ENCODE measurements at regions not wholly inside any gene's neighbourhood (a gene's known extent, or its start where the extent isn't known, plus 50 kb on each side); places are given as distances from the start of the nearest gene placed in this dataset.

DNA sequence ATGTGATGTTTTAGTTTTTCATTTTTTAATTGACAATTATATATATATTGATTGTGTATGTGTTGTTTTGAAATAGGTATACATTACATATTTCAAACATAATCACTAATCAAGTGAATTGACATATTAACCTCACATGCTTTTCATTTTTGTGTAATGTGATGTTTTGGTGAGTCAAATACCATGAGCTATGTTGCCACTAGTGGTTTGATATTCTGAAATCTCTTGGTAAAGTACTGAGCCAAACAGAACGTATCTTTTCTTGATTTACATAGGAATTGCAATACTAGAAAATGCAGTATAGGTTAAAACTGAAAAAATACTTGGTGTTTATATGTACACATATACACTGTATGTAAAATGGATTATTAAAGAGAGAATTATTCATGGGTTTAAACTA lies 65.2 kb upstream of the SIAH1 start:
- no peak for DNase-seq
- Mint-ChIP-seq H3K27me3 (ENCODE audit: insufficient read depth, unreplicated experiment) (peaks cover 3% of the 10 kb centered on the region), H3K36me3 (ENCODE audit: insufficient read depth, unreplicated experiment) (no peaks in the 10 kb centered on the region), H3K9me3 (ENCODE audit: unreplicated experiment) (no peaks in the 10 kb centered on the region), H3K4me1 (ENCODE audit: low read depth, unreplicated experiment) (no peaks in the 10 kb centered on the region), H3K4me3 (ENCODE audit: unreplicated experiment) (no peak overlapping the region), H3K27ac (ENCODE audit: unreplicated experiment) (no peak overlapping the region)
- intact Hi-C loops (cut with micrococcal nuclease; ENCODE audit: unreplicated experiment): no loop called here
- no peaks in the 10 kb centered on the region for H3K36me3 ChIP-seq (ENCODE audit: control insufficient read depth, insufficient read depth, low read length)
- no peaks in the 10 kb centered on the region; the same call in 1 of the 2 replicates for H3K27me3 ChIP-seq (replicated peaks; ENCODE audit: control insufficient read depth, insufficient read depth, low read length)
- no TSS peak for BruUV-seq (replicated peaks)
- TF ChIP-seq, protein P1, sequence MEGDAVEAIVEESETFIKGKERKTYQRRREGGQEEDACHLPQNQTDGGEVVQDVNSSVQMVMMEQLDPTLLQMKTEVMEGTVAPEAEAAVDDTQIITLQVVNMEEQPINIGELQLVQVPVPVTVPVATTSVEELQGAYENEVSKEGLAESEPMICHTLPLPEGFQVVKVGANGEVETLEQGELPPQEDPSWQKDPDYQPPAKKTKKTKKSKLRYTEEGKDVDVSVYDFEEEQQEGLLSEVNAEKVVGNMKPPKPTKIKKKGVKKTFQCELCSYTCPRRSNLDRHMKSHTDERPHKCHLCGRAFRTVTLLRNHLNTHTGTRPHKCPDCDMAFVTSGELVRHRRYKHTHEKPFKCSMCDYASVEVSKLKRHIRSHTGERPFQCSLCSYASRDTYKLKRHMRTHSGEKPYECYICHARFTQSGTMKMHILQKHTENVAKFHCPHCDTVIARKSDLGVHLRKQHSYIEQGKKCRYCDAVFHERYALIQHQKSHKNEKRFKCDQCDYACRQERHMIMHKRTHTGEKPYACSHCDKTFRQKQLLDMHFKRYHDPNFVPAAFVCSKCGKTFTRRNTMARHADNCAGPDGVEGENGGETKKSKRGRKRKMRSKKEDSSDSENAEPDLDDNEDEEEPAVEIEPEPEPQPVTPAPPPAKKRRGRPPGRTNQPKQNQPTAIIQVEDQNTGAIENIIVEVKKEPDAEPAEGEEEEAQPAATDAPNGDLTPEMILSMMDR (IDR thresholded peaks at IDR 0.05; ENCODE audit: insufficient read depth in 1 of 2, low read depth in 1 of 2, low read length in 1 of 2, severe bottlenecking in 1 of 2, unreplicated experiment in 1 of 2): no peak
- no peak overlapping the region for H3K4me3 ChIP-seq (ENCODE audit: low read depth, low read length)
- ChIA-PET CTCF (interaction anchor here (1.0 kb wide), 1 partner anchor 173 kb away, joined by 4 read pairs; no protein-coding TSS in a partner anchor), POLR2A (no interaction called here)
- H3K9me3 ChIP-seq: no peaks in the 10 kb centered on the region
- H3K4me1 ChIP-seq: no peaks in the 10 kb centered on the region

DNA sequence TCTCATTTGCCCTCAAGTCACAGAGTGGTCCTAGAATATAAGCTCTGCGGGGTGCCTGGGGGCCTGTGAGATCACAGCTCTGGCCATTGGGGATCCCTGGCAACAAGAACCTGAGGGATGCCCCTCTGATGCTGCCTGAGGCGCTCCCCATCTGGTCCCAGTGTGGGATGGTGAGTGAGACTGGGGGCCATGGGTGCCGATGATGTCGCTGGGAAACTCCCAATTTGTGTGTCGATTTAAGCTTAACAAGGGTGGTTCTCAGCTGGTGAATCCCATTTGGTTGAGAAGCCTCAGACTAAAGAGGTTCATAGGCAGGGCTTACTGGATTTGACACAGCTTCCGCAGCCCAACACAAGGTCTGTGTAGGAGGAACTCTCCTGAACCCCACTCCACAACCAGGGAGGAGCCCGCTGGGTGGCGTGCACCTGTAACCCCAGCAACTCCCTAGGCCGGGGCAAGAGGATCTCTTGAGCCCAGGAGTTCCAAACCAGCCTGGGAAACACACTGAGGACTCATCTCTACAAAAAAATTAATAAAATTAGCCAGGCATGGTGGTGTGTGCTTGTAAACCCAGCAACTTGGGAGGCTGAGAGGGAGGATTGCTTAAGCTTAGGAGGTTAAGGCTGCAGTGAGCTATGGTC lies 63.7 kb upstream of the SIAH1 start:
- H3K4me3 ChIP-seq (ENCODE audit: low read depth, low read length): no peak overlapping the region
- Mint-ChIP-seq H3K4me1 (ENCODE audit: low read depth, unreplicated experiment) (no peaks in the 10 kb centered on the region), H3K27ac (ENCODE audit: unreplicated experiment) (no peak overlapping the region), H3K4me3 (ENCODE audit: unreplicated experiment) (no peak overlapping the region), H3K36me3 (ENCODE audit: insufficient read depth, unreplicated experiment) (no peaks in the 10 kb centered on the region), H3K27me3 (ENCODE audit: insufficient read depth, unreplicated experiment) (no peaks in the 10 kb centered on the region), H3K9me3 (ENCODE audit: unreplicated experiment) (no peaks in the 10 kb centered on the region)
- intact Hi-C loops (cut with micrococcal nuclease; ENCODE audit: unreplicated experiment): no loop called here
- BruUV-seq (replicated peaks): no TSS peak
- no peaks in the 10 kb centered on the region for H3K9me3 ChIP-seq
- TF ChIP-seq, protein P1 (IDR thresholded peaks at IDR 0.05; ENCODE audit: insufficient read depth in 1 of 2, low read depth in 1 of 2, low read length in 1 of 2, severe bottlenecking in 1 of 2, unreplicated experiment in 1 of 2): no peak
- DNase-seq: no peak
- ChIA-PET CTCF (interaction anchor here (0.6 to 1.5 kb wide), 2 partner anchors 77 to 83 kb away, joined by 3 to 7 read pairs; no protein-coding TSS in a partner anchor), POLR2A (no interaction called here)
- H3K36me3 ChIP-seq (ENCODE audit: control insufficient read depth, insufficient read depth, low read length): no peaks in the 10 kb centered on the region
- no peaks in the 10 kb centered on the region for H3K4me1 ChIP-seq
- H3K27me3 ChIP-seq (replicated peaks; ENCODE audit: control insufficient read depth, insufficient read depth, low read length): no peaks in the 10 kb centered on the region; the same call in 1 of the 2 replicates

DNA sequence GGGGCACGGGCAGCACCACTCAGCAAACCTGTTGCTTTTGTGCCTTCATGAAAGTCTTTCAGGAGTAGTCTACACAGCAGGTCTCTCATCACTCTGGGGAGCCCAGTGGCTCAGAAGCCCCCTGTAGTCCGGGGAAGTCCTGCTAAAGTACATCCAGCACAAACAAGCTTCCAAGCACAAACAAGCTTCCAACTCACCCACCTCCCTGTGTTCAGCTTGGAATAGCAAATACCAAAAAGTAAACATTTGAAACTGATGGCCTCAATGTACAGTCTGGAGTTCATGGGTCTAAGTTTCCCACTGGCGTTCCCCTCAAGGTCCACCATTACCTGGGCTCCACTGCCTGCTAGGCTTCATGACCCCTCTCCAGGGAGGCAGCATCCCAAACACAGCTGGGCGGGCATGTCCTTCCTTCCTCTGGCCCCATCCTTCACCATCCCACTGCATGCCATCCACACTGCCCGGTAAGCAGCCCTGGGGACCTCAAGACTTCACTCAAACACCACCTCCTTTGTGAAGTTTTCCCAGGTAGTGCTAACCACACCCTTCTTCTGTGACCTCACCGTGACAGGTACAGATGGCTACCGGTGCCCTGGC lies 62.8 kb upstream of the SIAH1 start:
- no peak overlapping the region for H3K4me3 ChIP-seq (ENCODE audit: low read depth, low read length)
- POLR2A ChIA-PET: no interaction called here
- no peak overlapping the region for H3K4me3 Mint-ChIP-seq (ENCODE audit: unreplicated experiment)
- H3K36me3 ChIP-seq (ENCODE audit: control insufficient read depth, insufficient read depth, low read length): no peaks in the 10 kb centered on the region
- H3K9me3 ChIP-seq: no peaks in the 10 kb centered on the region
- H3K27me3 Mint-ChIP-seq (ENCODE audit: insufficient read depth, unreplicated experiment): no peaks in the 10 kb centered on the region
- H3K36me3 Mint-ChIP-seq (ENCODE audit: insufficient read depth, unreplicated experiment): no peaks in the 10 kb centered on the region
- no TSS peak for BruUV-seq (replicated peaks)
- no peaks in the 10 kb centered on the region for H3K4me1 Mint-ChIP-seq (ENCODE audit: low read depth, unreplicated experiment)
- no peaks in the 10 kb centered on the region; the same call in 1 of the 2 replicates for H3K27me3 ChIP-seq (replicated peaks; ENCODE audit: control insufficient read depth, insufficient read depth, low read length)
- intact Hi-C loops (cut with micrococcal nuclease; ENCODE audit: unreplicated experiment): no loop called here
- H3K9me3 Mint-ChIP-seq (ENCODE audit: unreplicated experiment): no peaks in the 10 kb centered on the region
- H3K27ac Mint-ChIP-seq (ENCODE audit: unreplicated experiment): no peak overlapping the region
- no peaks in the 10 kb centered on the region for H3K4me1 ChIP-seq
- DNase-seq: no peak
- CTCF ChIA-PET: interaction anchor here (1.5 kb wide), 1 partner anchor 78 kb away, joined by 3 read pairs; no protein-coding TSS in a partner anchor
- TF ChIP-seq, protein P1 (IDR thresholded peaks at IDR 0.05; ENCODE audit: insufficient read depth in 1 of 2, low read depth in 1 of 2, low read length in 1 of 2, severe bottlenecking in 1 of 2, unreplicated experiment in 1 of 2): no peak
